RWPE2 (cell line): ENCODE measurements at regions not wholly inside any gene's neighbourhood (a gene's known extent, or its start where the extent isn't known, plus 50 kb on each side); places are given as distances from the start of the nearest gene placed in this dataset.

Source experiments
- ATAC-seq: fragments of 200-7000 bp; cut with Tn5 transposase; 3 replicates; pipeline ENCODE4 v1.9.1; 2021; ENCODE audit warnings: low read depth
- DNase-seq: peaks from one replicate; pipeline ENCODE4 v3.0.0-alpha.2; 2020; ENCODE audit warnings: low spot score
- H3K27ac ChIP-seq: fragments of 450-650 bp; 2 replicates; pipeline ENCODE4 v1.5.1; 2017; ENCODE audit warnings: mild to moderate bottlenecking; ENCODE audit not compliant: poor library complexity, severe bottlenecking
- H3K27me3 ChIP-seq: fragments of 250-450 bp; sonication (Bioruptor Pico); 2 replicates; pipeline ENCODE4 v1.5.1; 2021; ENCODE audit warnings: mild to moderate bottlenecking, moderate library complexity; ENCODE audit not compliant: insufficient read depth, poor library complexity, severe bottlenecking
- H3K36me3 ChIP-seq: fragments of 250-450 bp; sonication (Bioruptor Pico); 2 replicates; pipeline ENCODE4 v1.5.1; 2020; ENCODE audit warnings: low read depth, mild to moderate bottlenecking, moderate library complexity
- H3K4me1 ChIP-seq: fragments of 250-450 bp; sonication (Bioruptor Pico); 2 replicates; pipeline ENCODE4 v1.5.1; 2021; ENCODE audit warnings: mild to moderate bottlenecking, moderate library complexity; ENCODE audit not compliant: insufficient read depth, poor library complexity, severe bottlenecking
- H3K4me3 ChIP-seq: fragments of 250-450 bp; sonication (Bioruptor Pico); 2 replicates; pipeline ENCODE4 v1.5.1; 2021; ENCODE audit warnings: mild to moderate bottlenecking, moderate library complexity; ENCODE audit not compliant: severe bottlenecking
- H3K9me3 ChIP-seq: fragments of 250-450 bp; sonication (Bioruptor Pico); 2 replicates; pipeline ENCODE4 v1.5.1; 2021; ENCODE audit warnings: mild to moderate bottlenecking, moderate library complexity; ENCODE audit not compliant: severe bottlenecking
- CTCF ChIP-seq: fragments of 450-650 bp; IDR thresholded peaks from one replicate; pipeline ENCODE4 v1.5.1; 2017; ENCODE audit warnings: mild to moderate bottlenecking, moderate library complexity; ENCODE audit not compliant: poor library complexity, severe bottlenecking

DNA sequence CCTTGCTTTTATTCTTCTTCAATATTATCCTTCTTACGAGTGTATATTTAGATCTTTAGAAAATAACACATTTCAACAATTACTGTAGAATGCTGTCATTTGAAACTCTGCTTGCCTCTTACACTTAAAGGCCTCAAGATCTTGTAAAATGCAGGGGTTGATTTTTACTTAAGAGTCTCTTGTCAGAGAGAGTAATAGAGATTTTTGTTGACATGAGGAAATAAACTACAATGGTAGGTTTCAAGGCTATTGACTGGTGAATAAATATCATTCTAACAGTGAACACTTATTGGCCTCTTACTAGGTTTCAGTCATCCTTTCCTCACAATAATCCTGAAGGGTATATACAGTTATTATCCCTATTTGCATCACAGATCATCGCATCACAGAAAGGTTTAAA lies 344.6 kb downstream of the GBE1 start:
- Histone ChIP-seq H3K4me3 (no peak overlapping the region), H3K9me3 (no peaks in the 10 kb centered on the region), H3K27ac (no peak overlapping the region), H3K36me3 (no peaks in the 10 kb centered on the region), H3K4me1 (no peaks in the 10 kb centered on the region), H3K27me3 (no peaks in the 10 kb centered on the region)
- no peak for ATAC-seq
- TF ChIP-seq CTCF: no peak
- DNase-seq: no peak

DNA sequence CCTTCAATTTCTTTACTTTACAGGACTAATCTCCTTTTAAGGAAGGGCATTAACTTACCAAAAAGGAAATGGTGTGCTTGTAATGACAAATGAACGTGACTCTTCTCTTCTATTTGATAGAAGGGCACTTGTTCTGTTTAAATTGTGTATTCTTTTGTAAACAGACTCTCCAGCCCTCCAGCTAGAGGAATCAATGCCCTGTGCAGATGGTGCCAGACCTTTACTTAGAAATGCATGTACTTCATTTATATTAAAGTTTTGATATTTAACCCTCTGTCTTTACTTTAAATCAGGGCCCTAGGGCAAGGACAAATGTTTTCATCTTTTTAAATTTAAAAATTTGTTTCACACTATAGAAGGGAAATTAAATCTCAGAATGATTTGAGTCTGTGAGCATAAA lies 355.1 kb downstream of the GBE1 start:
- TF ChIP-seq CTCF: no peak
- DNase-seq (no peak), ATAC-seq (no peak)
- no peaks in the 10 kb centered on the region for H3K9me3 ChIP-seq
- H3K36me3 ChIP-seq: no peaks in the 10 kb centered on the region
- no peak overlapping the region for H3K27ac ChIP-seq
- no peaks in the 10 kb centered on the region for H3K27me3 ChIP-seq
- H3K4me3 ChIP-seq: no peak overlapping the region
- H3K4me1 ChIP-seq: no peaks in the 10 kb centered on the region

DNA sequence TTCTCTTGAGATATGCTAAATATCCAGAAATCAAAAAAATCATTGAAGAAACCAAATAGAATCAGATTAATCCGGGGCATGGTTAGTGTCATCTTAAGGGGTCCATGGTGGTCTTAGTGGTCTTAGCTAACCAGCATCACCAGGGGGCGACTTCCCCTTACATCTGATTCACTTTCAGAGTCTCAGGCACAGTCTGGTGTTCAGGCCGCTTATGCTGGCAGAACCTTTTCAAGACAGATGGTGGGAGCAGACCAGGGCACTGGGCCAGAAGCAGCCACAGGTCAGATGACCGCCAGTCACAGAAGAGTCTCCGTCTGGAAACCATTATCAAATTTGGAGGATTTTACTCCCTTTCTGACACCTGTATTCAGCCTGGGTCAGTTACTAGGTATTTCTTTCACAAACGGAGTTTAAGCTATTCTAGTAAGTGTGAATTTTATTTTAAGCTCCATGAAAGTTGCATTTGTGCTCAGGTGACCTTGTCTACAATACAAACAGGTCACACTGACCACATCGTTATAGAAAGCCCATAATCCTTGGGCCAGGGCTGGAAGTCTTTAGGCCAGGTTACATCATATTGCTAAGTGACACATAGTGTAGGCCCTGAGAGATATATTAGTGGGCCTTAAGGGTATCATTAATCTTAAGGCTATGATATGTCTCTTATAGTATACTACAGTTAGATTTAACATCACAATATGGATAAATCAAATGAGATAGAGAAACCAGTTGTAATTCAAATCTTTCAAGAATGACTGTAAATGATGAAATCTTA lies 365.5 kb downstream of the GBE1 start:
- TF ChIP-seq CTCF: no peak
- no peak for ATAC-seq
- H3K27ac ChIP-seq: no peak overlapping the region

GRCh38 chr3:81394651-81395524 lies 366.6 kb downstream of the GBE1 start:
- no peak for DNase-seq
- ATAC-seq: no peak
- no peaks in the 10 kb centered on the region for H3K36me3 ChIP-seq
- no peak overlapping the region for H3K27ac ChIP-seq
- no peak for TF ChIP-seq CTCF
- no peaks in the 10 kb centered on the region for H3K9me3 ChIP-seq
- H3K4me3 ChIP-seq: no peak overlapping the region
- H3K4me1 ChIP-seq: no peaks in the 10 kb centered on the region
- no peaks in the 10 kb centered on the region for H3K27me3 ChIP-seq

More for the DNA sequence above, 365.5 kb downstream of the GBE1 start:
- no peaks in the 10 kb centered on the region for H3K4me1 ChIP-seq
- no peaks in the 10 kb centered on the region for H3K9me3 ChIP-seq
- no peak overlapping the region for H3K4me3 ChIP-seq
- DNase-seq: no peak
- H3K36me3 ChIP-seq: no peaks in the 10 kb centered on the region
- H3K27me3 ChIP-seq: no peaks in the 10 kb centered on the region
